ENCODE measurements at regions not wholly inside any gene's neighbourhood (a gene's known extent, or its start where the extent isn't known, plus 50 kb on each side); places are given as distances from the start of the nearest gene placed in this dataset.

- no peak for TF ChIP-seq CTCF (IDR thresholded peaks at IDR 0.05; ENCODE audit: low read depth, low read length, missing control alignments)
Measured at GRCh38 chr15:70490838-70491155, 272.6 kb downstream of the UACA start.

GRCh38 chr15:70490148-70490837 lies 273.1 kb downstream of the UACA start:
- H3K4me3 ChIP-seq (replicated peaks; ENCODE audit: low read depth, low read length): no peak overlapping the region
- no peak for TF ChIP-seq CTCF (IDR thresholded peaks at IDR 0.05; ENCODE audit: low read depth, low read length, missing control alignments)
- DNase-seq (ENCODE audit: extremely low read depth, low read depth): no peak

More at GRCh38 chr15:70490838-70491155, 272.6 kb downstream of the UACA start:
- no peak overlapping the region for H3K4me3 ChIP-seq (replicated peaks; ENCODE audit: low read depth, low read length)
- no peak for DNase-seq (ENCODE audit: extremely low read depth, low read depth)

GRCh38 chr15:70488941-70489848 lies 274.2 kb downstream of the UACA start:
- DNase-seq (ENCODE audit: extremely low read depth, low read depth): no peak
- TF ChIP-seq CTCF (IDR thresholded peaks at IDR 0.05; ENCODE audit: low read depth, low read length, missing control alignments): no peak
- no peak overlapping the region for H3K4me3 ChIP-seq (replicated peaks; ENCODE audit: low read depth, low read length)

- no peak for DNase-seq (ENCODE audit: extremely low read depth, low read depth)
- H3K4me3 ChIP-seq (replicated peaks; ENCODE audit: low read depth, low read length): no peak overlapping the region
- peak; percentile 95 for TF ChIP-seq CTCF (IDR thresholded peaks at IDR 0.05; ENCODE audit: low read depth, low read length, missing control alignments)
Measured at GRCh38 chr15:70488002-70488605, 275.3 kb downstream of the UACA start.

- DNase-seq (ENCODE audit: extremely low read depth, low read depth): no peak
- no peak overlapping the region for H3K4me3 ChIP-seq (replicated peaks; ENCODE audit: low read depth, low read length)
- TF ChIP-seq CTCF (IDR thresholded peaks at IDR 0.05; ENCODE audit: low read depth, low read length, missing control alignments): no peak
Measured at GRCh38 chr15:70487387-70487740, 276.0 kb downstream of the UACA start.

GRCh38 chr15:70486451-70487386 lies 276.6 kb downstream of the UACA start:
- no peak overlapping the region for H3K4me3 ChIP-seq (replicated peaks; ENCODE audit: low read depth, low read length)
- no peak for DNase-seq (ENCODE audit: extremely low read depth, low read depth)
- no peak for TF ChIP-seq CTCF (IDR thresholded peaks at IDR 0.05; ENCODE audit: low read depth, low read length, missing control alignments)
